Ishikawa (cell line): ENCODE measurements at regions not wholly inside any gene's neighbourhood (a gene's known extent, or its start where the extent isn't known, plus 50 kb on each side); places are given as distances from the start of the nearest gene placed in this dataset.

Experiments used
- CEBPB ChIP-seq: IDR thresholded peaks from 2 replicates; pipeline ENCODE4 v1.6.1; 2012
- CREB1 ChIP-seq: IDR thresholded peaks from 2 replicates; pipeline ENCODE4 v1.6.1; 2012; ENCODE audit warnings: low read depth
- EGR1 ChIP-seq: IDR thresholded peaks from 2 replicates; pipeline ENCODE4 v1.6.1; 2012
- FOXM1 ChIP-seq: IDR thresholded peaks from 2 replicates; pipeline ENCODE4 v1.6.1; 2012; ENCODE audit warnings: low read depth, borderline replicate concordance
- MAX ChIP-seq: IDR thresholded peaks from 2 replicates; pipeline ENCODE4 v1.6.1; 2012
- TAF1 ChIP-seq: IDR thresholded peaks from 2 replicates; pipeline ENCODE4 v1.6.1; 2012; ENCODE audit warnings: low read depth, mild to moderate bottlenecking
- TCF12 ChIP-seq: IDR thresholded peaks from 2 replicates; pipeline ENCODE4 v1.6.1; 2012; ENCODE audit warnings: low read depth

- TF ChIP-seq CREB1 (no peak), TCF12 (no peak), TAF1 (no peak), EGR1 (no peak), CEBPB (no peak), MAX (no peak), FOXM1 (no peak)
These were observed 63.2 kb upstream of the TIAM2 start for GRCh38 chr6:154931711-154932424.
